Tibial artery (tissue), 4 donors: ENCODE measurements at regions not wholly inside any gene's neighbourhood (a gene's known extent, or its start where the extent isn't known, plus 50 kb on each side); places are given as distances from the start of the nearest gene placed in this dataset.

Experiments used
- DNase-seq, 2 donors: peaks; one replicate each; pipeline ENCODE4 v3.0.0-alpha.2; 2019
- H3K27ac ChIP-seq, 2 donors: fragments of 200-600 bp; sonication (generic) in 1 of 2; 1 replicate in 1 of 2; 2 replicates in 1 of 2; pipeline ENCODE4 v1.5.1; 2018 to 2019; ENCODE audit warnings: mild to moderate bottlenecking in 1 of 2
- H3K27me3 ChIP-seq, 2 donors: fragments of 200-600 bp; sonication (generic) in 1 of 2; one replicate each; pipeline versions ENCODE4 v1.5.1 to v1.6.0; 2016 to 2019
- H3K36me3 ChIP-seq, 3 donors: fragments of 200-600 bp; sonication (generic) in 2 of 3; one replicate each; pipeline ENCODE4 v1.5.1; 2016 to 2019; ENCODE audit warnings: mild to moderate bottlenecking in 2 of 3
- H3K4me1 ChIP-seq, 4 donors: fragments of 200-600 bp; sonication (generic) in 2 of 4; 1 replicate in 3 of 4; 2 replicates in 1 of 4; pipeline ENCODE4 v1.5.1; 2016 to 2019
- H3K4me3 ChIP-seq, 2 donors: fragments of 200-600 bp; sonication (generic) in 1 of 2; 1 replicate in 1 of 2; 2 replicates in 1 of 2; pipeline ENCODE4 v1.5.1; 2018 to 2019; ENCODE audit warnings: mild to moderate bottlenecking in 2 of 2
- H3K9me3 ChIP-seq, 3 donors: fragments of 200-600 bp; sonication (generic) in 1 of 3; one replicate each; pipeline ENCODE4 v1.5.1; 2016 to 2019
- CTCF ChIP-seq, 2 experiments: fragments of 200-600 bp in 1 of 2; fragments of 450-650 bp in 1 of 2; IDR thresholded peaks; one replicate each; pipeline ENCODE4 v1.5.1; 2017 to 2019; ENCODE audit warnings: antibody characterized with exemption in 2 of 2, mild to moderate bottlenecking in 1 of 2, moderate library complexity in 1 of 2
- intact Hi-C: fragments of 100-400 bp; cut with DNase I; formaldehyde crosslinking; loops from one replicate; pipeline ENCODE4 v1.15.0; 2023; ENCODE audit warnings: low total_unique reads

- no peaks in the 10 kb centered on the region for H3K36me3 ChIP-seq
- H3K4me3 ChIP-seq: no peak overlapping the region
- DNase-seq: no peak
- no peaks in the 10 kb centered on the region for H3K9me3 ChIP-seq
- no peaks in the 10 kb centered on the region for H3K27me3 ChIP-seq
- peak overlapping the region; percentile 78 to 84 for H3K27ac ChIP-seq
- intact Hi-C loops: loop anchor here (10.0 kb wide), 2 partner anchors 49 to 989 kb away; partner anchors contain the start of gene PLPP3
- peaks cover 0 to 100% (median 74%) of the 10 kb centered on the region in 4 donors for H3K4me1 ChIP-seq
- no peak for TF ChIP-seq CTCF (IDR thresholded peaks at IDR 0.05)
These were observed 370.2 kb upstream of the USP24 start for GRCh38 chr1:55585402-55585792.

- TF ChIP-seq CTCF (IDR thresholded peaks at IDR 0.05): peak in 1 of 2 experiments; percentile 8
- no peaks in the 10 kb centered on the region for H3K9me3 ChIP-seq
- peaks cover 0 to 100% (median 72%) of the 10 kb centered on the region in 4 donors for H3K4me1 ChIP-seq
- no peaks in the 10 kb centered on the region for H3K27me3 ChIP-seq
- DNase-seq: peak in 1 of 2 donors; percentile 53
- H3K4me3 ChIP-seq: no peak overlapping the region
- intact Hi-C loops: loop anchor here (10.0 kb wide), 2 partner anchors 50 to 990 kb away; partner anchors contain the start of gene PLPP3
- H3K36me3 ChIP-seq: no peaks in the 10 kb centered on the region
- peak overlapping the region; percentile 78 to 84 for H3K27ac ChIP-seq
These were observed 369.6 kb upstream of the USP24 start for GRCh38 chr1:55584526-55585401.

- intact Hi-C loops: loop anchor here (10.0 kb wide), 2 partner anchors 53 to 993 kb away; partner anchors contain the start of gene PLPP3
- Histone ChIP-seq H3K27me3 (no peaks in the 10 kb centered on the region), H3K4me1 (peaks cover 0 to 78% (median 57%) of the 10 kb centered on the region in 4 donors), H3K4me3 (no peak overlapping the region), H3K9me3 (no peaks in the 10 kb centered on the region), H3K27ac (peak overlapping the region; percentile 78 to 84), H3K36me3 (no peaks in the 10 kb centered on the region)
- no peak for TF ChIP-seq CTCF (IDR thresholded peaks at IDR 0.05)
- DNase-seq: no peak
These were observed 366.9 kb upstream of the USP24 start for GRCh38 chr1:55582084-55582483.

GRCh38 chr1:55580845-55581332, 365.7 kb upstream of the USP24 start:
- Histone ChIP-seq H3K27ac (peak overlapping the region; percentile 78 to 84), H3K27me3 (no peaks in the 10 kb centered on the region), H3K36me3 (no peaks in the 10 kb centered on the region), H3K9me3 (no peaks in the 10 kb centered on the region), H3K4me1 (peaks cover 0 to 71% (median 50%) of the 10 kb centered on the region in 4 donors), H3K4me3 (peak overlapping the region in 1 of 2 donors; percentile 12)
- DNase-seq: no peak
- intact Hi-C loops: loop anchor here (10.0 kb wide), 2 partner anchors 54 to 994 kb away; partner anchors contain the start of gene PLPP3
- no peak for TF ChIP-seq CTCF (IDR thresholded peaks at IDR 0.05)

- intact Hi-C loops: loop anchor here (10.0 kb wide), 2 partner anchors 55 to 995 kb away; partner anchors contain the start of gene PLPP3
- H3K27ac ChIP-seq: peak overlapping the region; percentile 78 to 84
These were observed 364.3 kb upstream of the USP24 start for GRCh38 chr1:55579332-55580001.

More at GRCh38 chr1:55579332-55580001, 364.3 kb upstream of the USP24 start:
- Histone ChIP-seq H3K4me3 (no peak overlapping the region), H3K4me1 (peaks cover 0 to 65% (median 47%) of the 10 kb centered on the region in 4 donors), H3K27me3 (no peaks in the 10 kb centered on the region), H3K9me3 (no peaks in the 10 kb centered on the region), H3K36me3 (no peaks in the 10 kb centered on the region)
- TF ChIP-seq CTCF (IDR thresholded peaks at IDR 0.05): no peak
- DNase-seq: no peak
